K562 (cell line): ENCODE measurements at regions not wholly inside any gene's neighbourhood (a gene's known extent, or its start where the extent isn't known, plus 50 kb on each side); places are given as distances from the start of the nearest gene placed in this dataset.

ENCODE experiments used
- ATAC-seq: fragments of 200-7000 bp; cut with Tn5 transposase; 3 replicates; pipeline ENCODE4 v1.9.1; 2020; ENCODE audit warnings: moderate library complexity
- BruUV-seq: library from RNA; stranded (reverse); fragments of 400-500 nt; replicated peaks from 2 replicates; lab custom pipeline; 2021; lab: Mats Ljungman, UMichigan
- CTCF ChIA-PET: fragments of 300-600 bp; formaldehyde crosslinking; extraction: SDS; loops from one replicate; lab custom pipeline; 2021; ENCODE audit warnings: low intra/inter-chr PET ratio; lab: Yijun Ruan, JAX
- POLR2A ChIA-PET: fragments of 300-600, 350-650 bp; sonication (Branson Sonifier 250); formaldehyde crosslinking; extraction: SDS; loops from one replicate; lab custom pipeline; 2021; ENCODE audit warnings: antibody characterized with exemption, inconsistent platforms; lab: Yijun Ruan, JAX
- DNase-seq, 4 experiments: peaks; one replicate each; pipeline versions ENCODE4 v3.0.0 to v3.0.0-alpha.2; 2011 to 2018; ENCODE audit warnings: low spot score in 3 of 4, mixed read lengths in 3 of 4; ENCODE audit errors: extremely low read depth in 1 of 4
- FAIRE-seq: peaks from 2 replicates; lab custom pipeline; 2011; peaks lifted over from hg19 to GRCh38; lab: Jason Lieb, UNC
- H2AFZ ChIP-seq: 2 replicates; pipeline ENCODE4 v1.6.0; 2011; ENCODE audit warnings: low read depth, low read length, control low read depth, inconsistent platforms
- H3K27ac ChIP-seq: fragments of 200-600 bp; 3 replicates; pipeline ENCODE4 v1.8.0; 2011; ENCODE audit warnings: low read depth, mild to moderate bottlenecking, control low read depth, inconsistent platforms, low read length, moderate library complexity, mixed read lengths; ENCODE audit errors: extremely low read depth
- H3K27me3 ChIP-seq, 2 experiments: fragments of 300-600 bp in 1 of 2; 2 replicates in 1 of 2; 3 replicates in 1 of 2; pipeline versions ENCODE4 v1.6.0 to v1.8.0; 2011; ENCODE audit warnings: inconsistent platforms in 2 of 2, low read length in 2 of 2, mild to moderate bottlenecking in 1 of 2, mixed read lengths in 1 of 2, moderate library complexity in 1 of 2; ENCODE audit not compliant: control insufficient read depth in 2 of 2, insufficient read depth in 2 of 2
- H3K36me3 ChIP-seq: fragments of 300-600 bp; 3 replicates; pipeline ENCODE4 v1.8.0; 2011; ENCODE audit warnings: mild to moderate bottlenecking, low read length, inconsistent platforms; ENCODE audit not compliant: control insufficient read depth, insufficient read depth
- H3K4me1 ChIP-seq, 2 experiments: fragments of 200-600 bp in 1 of 2; replicated peaks in 1 of 2; 2 replicates in 1 of 2; 3 replicates in 1 of 2; pipeline versions ENCODE4 v1.5.1 to v1.8.0; 2011; ENCODE audit warnings: inconsistent platforms in 2 of 2, low read length in 2 of 2, mild to moderate bottlenecking in 1 of 2, mixed read lengths in 1 of 2, moderate library complexity in 1 of 2; ENCODE audit not compliant: control insufficient read depth in 2 of 2, insufficient read depth in 2 of 2
- H3K4me2 ChIP-seq: 2 replicates; pipeline ENCODE4 v1.6.1; 2011; ENCODE audit warnings: low read length, control low read depth, inconsistent platforms, mixed read lengths; ENCODE audit not compliant: insufficient read depth
- H3K4me3 ChIP-seq: fragments of 200-600 bp; sonication (generic), shearing (Covaris generic); 2 replicates; pipeline ENCODE4 v1.5.1; 2016; ENCODE audit warnings: control low read depth, inconsistent platforms
- H3K79me2 ChIP-seq: fragments of 200-600 bp; 3 replicates; pipeline ENCODE4 v1.8.0; 2011; ENCODE audit warnings: low read length, inconsistent platforms; ENCODE audit not compliant: control insufficient read depth, insufficient read depth
- H3K9ac ChIP-seq, 2 experiments: 2 replicates each; pipeline versions ENCODE4 v1.6.0 to v1.6.1; 2011; ENCODE audit warnings: low read depth in 2 of 2, low read length in 2 of 2, control low read depth in 1 of 2, inconsistent platforms in 1 of 2, mild to moderate bottlenecking in 1 of 2, mixed read lengths in 1 of 2; ENCODE audit not compliant: insufficient read depth in 1 of 2
- H3K9me1 ChIP-seq: one replicate; pipeline ENCODE4 v1.6.0; 2011; ENCODE audit warnings: inconsistent platforms, mild to moderate bottlenecking, low read length, moderate library complexity; ENCODE audit not compliant: control insufficient read depth, insufficient read depth
- H3K9me3 ChIP-seq: replicated peaks from 2 replicates; pipeline ENCODE4 v1.5.1; 2011; ENCODE audit warnings: low read depth, low read length, inconsistent platforms; ENCODE audit not compliant: control insufficient read depth, insufficient read depth
- H4K20me1 ChIP-seq: replicated peaks from 2 replicates; pipeline ENCODE4 v1.6.1; 2011; ENCODE audit warnings: low read length, inconsistent platforms, mixed read lengths; ENCODE audit not compliant: control insufficient read depth, insufficient read depth
- DACH1 ChIP-seq: fragments of 450-650 bp; IDR thresholded peaks from 2 replicates; pipeline ENCODE4 v1.6.1; 2018; ENCODE audit not compliant: partially characterized antibody
- FOXK2 ChIP-seq, 2 experiments: fragments of 450-650 bp; IDR thresholded peaks in 1 of 2; conservative IDR thresholded peaks in 1 of 2; 2 replicates each; pipeline ENCODE4 v1.6.1; 2016; ENCODE audit warnings: low read depth in 2 of 2, mild to moderate bottlenecking in 1 of 2
- MTA3 ChIP-seq: fragments of 450-650 bp; formaldehyde crosslinking; IDR thresholded peaks from 2 replicates; pipeline ENCODE4 v1.6.1; 2017; ENCODE audit warnings: mild to moderate bottlenecking, borderline replicate concordance
- RERE ChIP-seq: sonication (generic); formaldehyde crosslinking; IDR thresholded peaks from 2 replicates; pipeline ENCODE4 v1.8.0; 2023; ENCODE audit warnings: missing genetic modification reagents, mild to moderate bottlenecking, borderline replicate concordance
- SIN3B ChIP-seq: fragments of 450-650 bp; IDR thresholded peaks from 2 replicates; pipeline ENCODE4 v1.6.1; 2017; ENCODE audit warnings: low read depth, mild to moderate bottlenecking, moderate library complexity
- STAG1 ChIP-seq: sonication (generic); formaldehyde crosslinking; IDR thresholded peaks from 2 replicates; pipeline ENCODE4 v1.5.0; 2020; ENCODE audit warnings: missing genetic modification reagents, borderline replicate concordance
- WGBS: fragments of 100-300 bp; shearing (Covaris generic); methylation state at CpG from one replicate; pipeline ENCODE4 v1.1.6; 2016; ENCODE audit warnings: low coverage, mixed read lengths; ENCODE audit not compliant: insufficient coverage; ENCODE audit errors: missing lambda C conversion rate; 5-methylcytosine and 5-hydroxymethylcytosine counted together
- in situ Hi-C: fragments of 300-500 bp; cut with MboI; formaldehyde crosslinking; loops from 4 replicates; pipeline ENCODE4 v1.15.0; 2018; ENCODE audit warnings: inconsistent platforms, mixed read lengths
- intact Hi-C: fragments of 100-400 bp; cut with micrococcal nuclease; formaldehyde crosslinking; loops from 2 replicates; pipeline ENCODE4 v1.14.2; 2022

- TF ChIP-seq SIN3B (no peak), RERE (no peak), FOXK2 (conservative IDR thresholded peaks at IDR 0.05 in 1 of 2, IDR thresholded peaks at IDR 0.05 in 1 of 2; ENCODE audit: low read depth in 2 of 2) (no peak), STAG1 (CRISPR knock-in tag) (no peak), DACH1 (no peak)
These were observed 184.6 kb upstream of the SLC7A11 start (continued) for GRCh38 chr4:138426786-138427185.

- Histone ChIP-seq H4K20me1 (no peaks in the 10 kb centered on the region), H3K9ac (no peak overlapping the region), H3K79me2 (no peaks in the 10 kb centered on the region), H3K4me2 (no peak overlapping the region), H3K9me1 (no peaks in the 10 kb centered on the region), H3K27ac (no peak overlapping the region), H2AFZ (no peak overlapping the region), H3K27me3 (no peaks in the 10 kb centered on the region), H3K36me3 (no peaks in the 10 kb centered on the region), H3K9me3 (no peaks in the 10 kb centered on the region), H3K4me3 (no peak overlapping the region), H3K4me1 (no peaks in the 10 kb centered on the region)
- intact Hi-C loops (no loop called here), in situ Hi-C loops (no loop called here)
- 44% methylated on average over 1 of the region's 1 CpG for WGBS
- FAIRE-seq = no peak
- DNase-seq = no peak
- ChIA-PET POLR2A (no interaction called here), CTCF (no interaction called here)
- no peak for TF ChIP-seq MTA3
- no TSS peak for BruUV-seq
- ATAC-seq = no peak
These were observed 178.3 kb upstream of the SLC7A11 start for GRCh38 chr4:138420471-138420870.
